MCF 10A (cell line): ENCODE measurements at regions not wholly inside any gene's neighbourhood (a gene's known extent, or its start where the extent isn't known, plus 50 kb on each side); places are given as distances from the start of the nearest gene placed in this dataset.

Experiments used
- BruUV-seq: library from RNA; stranded (reverse); fragments of 400-500 nt; replicated peaks from 2 replicates; lab custom pipeline; 2021; lab: Mats Ljungman, UMichigan
- CTCF ChIA-PET: fragments of 300-600 bp; sonication (Branson Sonifier 250); formaldehyde crosslinking; extraction: SDS; loops from one replicate; lab custom pipeline; 2021; ENCODE audit warnings: antibody characterized with exemption, inconsistent platforms; lab: Yijun Ruan, JAX
- POLR2A ChIA-PET: fragments of 300-600, 350-650 bp; sonication (Branson Sonifier 250); formaldehyde crosslinking; extraction: SDS; loops from one replicate; lab custom pipeline; 2020; ENCODE audit warnings: antibody characterized with exemption, inconsistent platforms; lab: Yijun Ruan, JAX
- DNase-seq: peaks from one replicate; pipeline ENCODE4 v3.0.0-alpha.2; 2018; ENCODE audit not compliant: unreplicated experiment
- H3K27ac Mint-ChIP-seq: one replicate; pipeline ENCODE4 v1.8.0; 2022; ENCODE audit warnings: mild to moderate bottlenecking, low read depth, mixed read lengths; ENCODE audit not compliant: unreplicated experiment
- H3K27me3 Mint-ChIP-seq: one replicate; pipeline ENCODE4 v1.8.0; 2022; ENCODE audit warnings: mixed read lengths; ENCODE audit not compliant: insufficient read depth, unreplicated experiment
- H3K36me3 Mint-ChIP-seq: one replicate; pipeline ENCODE4 v1.8.0; 2022; ENCODE audit warnings: mild to moderate bottlenecking, moderate library complexity, mixed read lengths; ENCODE audit not compliant: insufficient read depth, unreplicated experiment
- H3K4me1 Mint-ChIP-seq: one replicate; pipeline ENCODE4 v1.8.0; 2022; ENCODE audit warnings: mixed read lengths; ENCODE audit not compliant: insufficient read depth, unreplicated experiment
- H3K4me3 Mint-ChIP-seq: one replicate; pipeline ENCODE4 v1.8.0; 2022; ENCODE audit warnings: mild to moderate bottlenecking, moderate library complexity, mixed read lengths; ENCODE audit not compliant: unreplicated experiment
- H3K9me3 Mint-ChIP-seq: one replicate; pipeline ENCODE4 v1.8.0; 2022; ENCODE audit warnings: mixed read lengths; ENCODE audit not compliant: unreplicated experiment
- intact Hi-C: fragments of 100-400 bp; cut with micrococcal nuclease; formaldehyde crosslinking; loops from 2 replicates; pipeline ENCODE4 v1.14.1; 2022
- TF ChIP-seq, protein P1 (sequence below): fragments of 200-600 bp; IDR thresholded peaks from one replicate; pipeline ENCODE4 v1.8.0; 2022; ENCODE audit warnings: antibody characterized with exemption, mild to moderate bottlenecking; ENCODE audit not compliant: unreplicated experiment

- intact Hi-C loops = no loop called here
- H3K4me1 Mint-ChIP-seq = no peaks in the 10 kb centered on the region
- peaks cover 4% of the 10 kb centered on the region for H3K9me3 Mint-ChIP-seq
- H3K27me3 Mint-ChIP-seq = peaks cover 49% of the 10 kb centered on the region
- H3K36me3 Mint-ChIP-seq = no peaks in the 10 kb centered on the region
- DNase-seq = no peak
- no TSS peak for BruUV-seq
- TF ChIP-seq, protein P1, sequence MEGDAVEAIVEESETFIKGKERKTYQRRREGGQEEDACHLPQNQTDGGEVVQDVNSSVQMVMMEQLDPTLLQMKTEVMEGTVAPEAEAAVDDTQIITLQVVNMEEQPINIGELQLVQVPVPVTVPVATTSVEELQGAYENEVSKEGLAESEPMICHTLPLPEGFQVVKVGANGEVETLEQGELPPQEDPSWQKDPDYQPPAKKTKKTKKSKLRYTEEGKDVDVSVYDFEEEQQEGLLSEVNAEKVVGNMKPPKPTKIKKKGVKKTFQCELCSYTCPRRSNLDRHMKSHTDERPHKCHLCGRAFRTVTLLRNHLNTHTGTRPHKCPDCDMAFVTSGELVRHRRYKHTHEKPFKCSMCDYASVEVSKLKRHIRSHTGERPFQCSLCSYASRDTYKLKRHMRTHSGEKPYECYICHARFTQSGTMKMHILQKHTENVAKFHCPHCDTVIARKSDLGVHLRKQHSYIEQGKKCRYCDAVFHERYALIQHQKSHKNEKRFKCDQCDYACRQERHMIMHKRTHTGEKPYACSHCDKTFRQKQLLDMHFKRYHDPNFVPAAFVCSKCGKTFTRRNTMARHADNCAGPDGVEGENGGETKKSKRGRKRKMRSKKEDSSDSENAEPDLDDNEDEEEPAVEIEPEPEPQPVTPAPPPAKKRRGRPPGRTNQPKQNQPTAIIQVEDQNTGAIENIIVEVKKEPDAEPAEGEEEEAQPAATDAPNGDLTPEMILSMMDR = no peak
- no peak overlapping the region for H3K27ac Mint-ChIP-seq
- CTCF ChIA-PET = no interaction called here
- no peak overlapping the region for H3K4me3 Mint-ChIP-seq
- POLR2A ChIA-PET = no interaction called here
These were observed 320.3 kb upstream of the ZNF32 start for GRCh38 chr10:43968961-43969360.

DNA sequence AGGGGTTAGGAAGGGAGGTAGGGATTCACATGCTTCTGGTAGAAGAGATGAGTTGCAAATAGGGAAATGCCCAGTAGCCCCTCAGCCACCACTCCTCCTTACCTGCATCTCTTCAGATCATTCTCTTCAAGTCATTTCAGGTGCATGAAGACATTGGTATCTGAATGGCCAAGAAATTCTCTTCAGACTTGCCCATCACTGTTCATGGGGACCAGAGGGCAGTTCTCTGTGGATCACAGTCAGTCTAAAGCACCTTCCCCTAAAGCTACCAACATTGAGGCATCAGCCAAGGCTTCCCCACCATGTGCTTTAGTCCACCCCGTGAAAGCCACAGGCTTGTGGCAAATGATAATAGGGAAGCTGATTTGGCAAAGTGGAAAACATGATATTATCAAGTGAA, 319.4 kb upstream of the ZNF32 start:
- DNase-seq = no peak
- ChIA-PET CTCF (no interaction called here), POLR2A (no interaction called here)
- Mint-ChIP-seq H3K27me3 (peaks cover 50% of the 10 kb centered on the region), H3K9me3 (no peaks in the 10 kb centered on the region), H3K27ac (no peak overlapping the region), H3K36me3 (no peaks in the 10 kb centered on the region), H3K4me3 (no peak overlapping the region), H3K4me1 (no peaks in the 10 kb centered on the region)
- intact Hi-C loops = no loop called here
- TF ChIP-seq, protein P1 = no peak
- BruUV-seq = no TSS peak

- Mint-ChIP-seq H3K4me1 (no peaks in the 10 kb centered on the region), H3K36me3 (no peaks in the 10 kb centered on the region), H3K9me3 (no peaks in the 10 kb centered on the region), H3K27me3 (peaks cover 59% of the 10 kb centered on the region), H3K4me3 (no peak overlapping the region), H3K27ac (no peak overlapping the region)
- CTCF ChIA-PET = no interaction called here
- POLR2A ChIA-PET = no interaction called here
- TF ChIP-seq, protein P1 = no peak
- BruUV-seq = no TSS peak
- no peak for DNase-seq
- intact Hi-C loops = no loop called here
These were observed 317.9 kb upstream of the ZNF32 start for GRCh38 chr10:43966571-43966965.

GRCh38 chr10:43965918-43966570, 317.4 kb upstream of the ZNF32 start:
- H3K36me3 Mint-ChIP-seq = no peaks in the 10 kb centered on the region
- no TSS peak for BruUV-seq
- TF ChIP-seq, protein P1 = no peak
- intact Hi-C loops = no loop called here
- H3K4me1 Mint-ChIP-seq = no peaks in the 10 kb centered on the region
- no peak for DNase-seq
- H3K4me3 Mint-ChIP-seq = no peak overlapping the region
- CTCF ChIA-PET = interaction anchor here (0.6 kb wide), 1 partner anchor 542 kb away, joined by 5 read pairs; no protein-coding TSS in a partner anchor
- H3K27me3 Mint-ChIP-seq = peaks cover 61% of the 10 kb centered on the region
- H3K9me3 Mint-ChIP-seq = no peaks in the 10 kb centered on the region
- H3K27ac Mint-ChIP-seq = no peak overlapping the region
- POLR2A ChIA-PET = no interaction called here
